Stimulated activated CD4-positive, alpha-beta T cell treated with anti-CD3 and anti-CD28 coated beads, Interleukin-4, amount 100 ng/mL, for 24 hours (primary cell): ENCODE measurements at regions not wholly inside any gene's neighbourhood (a gene's known extent, or its start where the extent isn't known, plus 50 kb on each side); places are given as distances from the start of the nearest gene placed in this dataset.

ENCODE experiments used
- DNase-seq: peaks from one replicate; pipeline ENCODE4 v3.0.0-alpha.2; 2020

- DNase-seq = no peak
Observed at GRCh38 chr10:110355141-110355831, 50.6 kb upstream of the SMNDC1 start.

GRCh38 chr10:110355922-110356627, 51.4 kb upstream of the SMNDC1 start:
- DNase-seq = peak; percentile 33

- DNase-seq = peak; percentile 80
Observed at GRCh38 chr10:110356628-110357245, 52.0 kb upstream of the SMNDC1 start.

GRCh38 chr10:110357252-110357780, 52.6 kb upstream of the SMNDC1 start:
- DNase-seq = peak; percentile 77

- DNase-seq = no peak
Observed at GRCh38 chr10:110357871-110358270, 53.2 kb upstream of the SMNDC1 start.

- no peak for DNase-seq
Observed at GRCh38 chr10:110358278-110358677, 53.6 kb upstream of the SMNDC1 start.

GRCh38 chr10:110358869-110359629, 54.3 kb upstream of the SMNDC1 start:
- DNase-seq = no peak

- DNase-seq = no peak
Observed at GRCh38 chr10:110360857-110361474, 56.2 kb upstream of the SMNDC1 start.

- DNase-seq = peak; percentile 46
Observed at GRCh38 chr10:110361800-110362456, 57.2 kb upstream of the SMNDC1 start.

GRCh38 chr10:110363572-110364411, 59.1 kb upstream of the SMNDC1 start:
- peak; percentile 39 for DNase-seq

- DNase-seq = peak; percentile 67
Observed at GRCh38 chr10:110364531-110364937, 59.8 kb upstream of the SMNDC1 start.

- no peak for DNase-seq
Observed at GRCh38 chr10:110365356-110366143, 60.8 kb upstream of the SMNDC1 start.

- no peak for DNase-seq
Observed at GRCh38 chr10:110366635-110367034, 61.9 kb upstream of the SMNDC1 start.

- no peak for DNase-seq
Observed at GRCh38 chr10:110368002-110368401, 63.3 kb upstream of the SMNDC1 start.

- no peak for DNase-seq
Observed at GRCh38 chr10:110368556-110368955, 63.8 kb upstream of the SMNDC1 start.

- no peak for DNase-seq
Observed at GRCh38 chr10:110370006-110370405, 65.3 kb upstream of the SMNDC1 start.

GRCh38 chr10:110372656-110373055, 67.9 kb upstream of the SMNDC1 start:
- no peak for DNase-seq

- DNase-seq = no peak
Observed at GRCh38 chr10:110373059-110373458, 68.3 kb upstream of the SMNDC1 start.

GRCh38 chr10:110373857-110374654, 69.3 kb upstream of the SMNDC1 start:
- no peak for DNase-seq
